ENCODE measurements at regions not wholly inside any gene's neighbourhood (a gene's known extent, or its start where the extent isn't known, plus 50 kb on each side); places are given as distances from the start of the nearest gene placed in this dataset.

DNA sequence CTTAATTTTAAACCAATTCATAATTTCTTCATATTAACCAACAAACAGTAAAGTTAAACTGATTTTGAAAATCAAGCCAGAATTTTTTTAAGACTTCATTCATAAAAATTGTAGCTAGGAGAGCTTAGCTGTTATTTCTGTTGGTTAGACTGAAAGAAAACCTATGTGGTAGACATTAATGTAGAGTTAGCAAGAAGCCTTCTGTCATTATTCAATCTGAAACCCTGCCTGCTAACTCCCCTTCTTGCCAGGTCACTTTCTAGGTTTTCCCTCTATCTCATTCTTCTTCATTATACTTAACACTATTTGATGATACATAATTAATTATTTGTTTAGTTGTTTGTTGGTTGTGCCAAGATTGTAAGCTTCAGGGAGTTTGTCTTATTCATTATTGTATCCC is 304.3 kb upstream of the MEF2C start:
- TF ChIP-seq SUZ12 (IDR thresholded peaks at IDR 0.05; ENCODE audit: extremely low read depth, insufficient read depth, insufficient read length) (no peak), ZNF274 (IDR thresholded peaks at IDR 0.05; ENCODE audit: low read depth, low read length) (no peak)

Measured in NT2/D1 (cell line).